Caco-2 (cell line): ENCODE measurements at regions not wholly inside any gene's neighbourhood (a gene's known extent, or its start where the extent isn't known, plus 50 kb on each side); places are given as distances from the start of the nearest gene placed in this dataset.
"Not testable (repeated sequence)": the region's sequence is repeated elsewhere in the genome, so short reads cannot be mapped to it uniquely, and the experiment has no call there.

ENCODE experiments used
- BruUV-seq: library from RNA; stranded (reverse); fragments of 400-500 nt; replicated peaks from 2 replicates; lab custom pipeline; 2021; lab: Mats Ljungman, UMichigan
- CTCF ChIA-PET: fragments of 300-600 bp; sonication (Branson Sonifier 250); formaldehyde crosslinking; loops from one replicate; lab custom pipeline; 2022; ENCODE audit warnings: antibody characterized with exemption; lab: Charles Lee
- POLR2A ChIA-PET: fragments of 300-600 bp; sonication (Branson Sonifier 250); formaldehyde crosslinking; loops from one replicate; lab custom pipeline; 2022; ENCODE audit warnings: antibody characterized with exemption; lab: Charles Lee
- DNase-seq, 2 experiments: peaks; one replicate each; pipeline versions ENCODE4 v3.0.0 to v3.0.0-alpha.2; 2020 to 2022
- H3K27me3 ChIP-seq: replicated peaks from 2 replicates; pipeline ENCODE4 v1.6.0; 2011; ENCODE audit warnings: low read length; ENCODE audit not compliant: control insufficient read depth, insufficient read depth
- H3K36me3 ChIP-seq: 2 replicates; pipeline ENCODE4 v1.5.1; 2011; ENCODE audit warnings: low read length; ENCODE audit not compliant: control insufficient read depth, insufficient read depth
- H3K4me1 ChIP-seq: fragments of 250-450 bp; sonication (Bioruptor Pico); 2 replicates; pipeline ENCODE4 v1.5.1; 2020; ENCODE audit warnings: mild to moderate bottlenecking
- H3K4me3 ChIP-seq: 2 replicates; pipeline ENCODE4 v1.5.1; 2011; ENCODE audit warnings: low read depth, mild to moderate bottlenecking, control low read depth, low read length
- H3K9me3 ChIP-seq: fragments of 250-450 bp; sonication (Bioruptor Pico); 2 replicates; pipeline ENCODE4 v1.5.1; 2020; ENCODE audit warnings: mild to moderate bottlenecking, moderate library complexity
- H3K27ac Mint-ChIP-seq: one replicate; pipeline ENCODE4 v1.8.0; 2022; ENCODE audit warnings: mixed read lengths; ENCODE audit not compliant: unreplicated experiment
- H3K27me3 Mint-ChIP-seq: one replicate; pipeline ENCODE4 v1.8.0; 2022; ENCODE audit warnings: mixed read lengths; ENCODE audit not compliant: insufficient read depth, unreplicated experiment
- H3K36me3 Mint-ChIP-seq: one replicate; pipeline ENCODE4 v1.8.0; 2022; ENCODE audit warnings: mild to moderate bottlenecking, mixed read lengths; ENCODE audit not compliant: insufficient read depth, unreplicated experiment
- H3K4me1 Mint-ChIP-seq: one replicate; pipeline ENCODE4 v1.8.0; 2022; ENCODE audit warnings: low read depth, mixed read lengths; ENCODE audit not compliant: unreplicated experiment
- H3K4me3 Mint-ChIP-seq: one replicate; pipeline ENCODE4 v1.8.0; 2022; ENCODE audit warnings: mild to moderate bottlenecking, moderate library complexity, mixed read lengths; ENCODE audit not compliant: unreplicated experiment
- H3K9me3 Mint-ChIP-seq: one replicate; pipeline ENCODE4 v1.8.0; 2022; ENCODE audit warnings: mixed read lengths; ENCODE audit not compliant: unreplicated experiment
- intact Hi-C: fragments of 100-400 bp; cut with micrococcal nuclease; formaldehyde crosslinking; loops from one replicate; pipeline ENCODE4 v1.10.0; 2022; ENCODE audit not compliant: unreplicated experiment
- TF ChIP-seq, protein P1 (sequence below), 2 experiments: fragments of 200-600 bp in 1 of 2; IDR thresholded peaks; 1 replicate in 1 of 2; 2 replicates in 1 of 2; pipeline versions ENCODE4 v1.5.1 to v1.8.0; 2011 to 2022; ENCODE audit warnings: antibody characterized with exemption in 1 of 2, control low read depth in 1 of 2, inconsistent platforms in 1 of 2, low read depth in 1 of 2, low read length in 1 of 2, mild to moderate bottlenecking in 1 of 2, moderate library complexity in 1 of 2; ENCODE audit not compliant: insufficient read depth in 1 of 2, severe bottlenecking in 1 of 2, unreplicated experiment in 1 of 2

DNA sequence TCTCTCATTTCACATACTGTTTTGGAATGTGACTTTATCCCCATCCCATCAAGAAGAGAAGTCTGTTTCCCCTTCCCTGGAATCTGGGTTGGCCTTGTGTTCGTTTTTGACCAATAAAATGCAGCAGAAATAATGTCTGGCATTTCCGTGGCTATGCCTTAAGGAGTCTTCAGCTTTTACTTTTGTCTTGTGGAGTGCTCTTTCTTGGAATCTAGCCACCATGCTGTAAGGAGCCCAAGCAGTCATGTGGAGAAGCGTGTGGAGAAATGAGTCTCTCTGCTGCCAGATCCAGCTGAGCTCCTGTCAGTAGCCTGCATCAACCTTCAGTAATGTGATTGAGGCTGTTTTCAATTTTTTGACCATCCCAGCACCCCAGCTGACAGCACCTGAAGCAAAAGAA lies 84.4 kb upstream of the ARMCX2 start:
- POLR2A ChIA-PET: no interaction called here
- Mint-ChIP-seq H3K27ac (no peak overlapping the region), H3K36me3 (no peaks in the 10 kb centered on the region), H3K4me3 (no peak overlapping the region), H3K27me3 (no peaks in the 10 kb centered on the region), H3K9me3 (no peaks in the 10 kb centered on the region), H3K4me1 (no peaks in the 10 kb centered on the region)
- Histone ChIP-seq H3K4me3 (no peak overlapping the region), H3K4me1 (no peaks in the 10 kb centered on the region), H3K9me3 (no peaks in the 10 kb centered on the region), H3K27me3 (no peaks in the 10 kb centered on the region), H3K36me3 (no peaks in the 10 kb centered on the region)
- TF ChIP-seq, protein P1, sequence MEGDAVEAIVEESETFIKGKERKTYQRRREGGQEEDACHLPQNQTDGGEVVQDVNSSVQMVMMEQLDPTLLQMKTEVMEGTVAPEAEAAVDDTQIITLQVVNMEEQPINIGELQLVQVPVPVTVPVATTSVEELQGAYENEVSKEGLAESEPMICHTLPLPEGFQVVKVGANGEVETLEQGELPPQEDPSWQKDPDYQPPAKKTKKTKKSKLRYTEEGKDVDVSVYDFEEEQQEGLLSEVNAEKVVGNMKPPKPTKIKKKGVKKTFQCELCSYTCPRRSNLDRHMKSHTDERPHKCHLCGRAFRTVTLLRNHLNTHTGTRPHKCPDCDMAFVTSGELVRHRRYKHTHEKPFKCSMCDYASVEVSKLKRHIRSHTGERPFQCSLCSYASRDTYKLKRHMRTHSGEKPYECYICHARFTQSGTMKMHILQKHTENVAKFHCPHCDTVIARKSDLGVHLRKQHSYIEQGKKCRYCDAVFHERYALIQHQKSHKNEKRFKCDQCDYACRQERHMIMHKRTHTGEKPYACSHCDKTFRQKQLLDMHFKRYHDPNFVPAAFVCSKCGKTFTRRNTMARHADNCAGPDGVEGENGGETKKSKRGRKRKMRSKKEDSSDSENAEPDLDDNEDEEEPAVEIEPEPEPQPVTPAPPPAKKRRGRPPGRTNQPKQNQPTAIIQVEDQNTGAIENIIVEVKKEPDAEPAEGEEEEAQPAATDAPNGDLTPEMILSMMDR (IDR thresholded peaks at IDR 0.05; ENCODE audit: insufficient read depth in 1 of 2, low read depth in 1 of 2, low read length in 1 of 2, severe bottlenecking in 1 of 2, unreplicated experiment in 1 of 2): no peak
- BruUV-seq: no TSS peak
- CTCF ChIA-PET: no interaction called here
- no peak for DNase-seq
- intact Hi-C loops: no loop called here

DNA sequence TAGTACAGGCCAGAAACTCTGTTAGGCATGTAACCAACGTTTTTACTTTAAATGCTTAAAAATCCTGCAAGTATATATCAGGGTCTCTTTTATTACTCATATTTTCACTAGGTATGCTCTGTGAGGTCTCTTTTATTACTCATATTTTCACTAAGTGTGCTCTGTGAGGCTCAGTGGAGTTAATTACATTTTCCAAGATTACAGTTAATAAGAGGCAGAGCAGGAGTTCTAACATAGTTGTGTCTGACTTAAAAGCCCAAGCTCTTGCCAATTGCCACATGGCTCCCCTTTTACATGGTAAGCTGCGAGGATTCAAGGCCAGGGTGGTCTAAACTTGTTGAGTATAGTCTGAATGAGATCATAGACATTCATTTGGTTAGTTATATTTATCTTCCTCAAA lies 81.0 kb upstream of the ARMCX2 start:
- Histone ChIP-seq H3K4me3 (no peak overlapping the region), H3K36me3 (no peaks in the 10 kb centered on the region), H3K27me3 (no peaks in the 10 kb centered on the region), H3K9me3 (no peaks in the 10 kb centered on the region), H3K4me1 (no peaks in the 10 kb centered on the region)
- TF ChIP-seq, protein P1 (IDR thresholded peaks at IDR 0.05; ENCODE audit: insufficient read depth in 1 of 2, low read depth in 1 of 2, low read length in 1 of 2, severe bottlenecking in 1 of 2, unreplicated experiment in 1 of 2): no peak
- no peak for DNase-seq
- no peaks in the 10 kb centered on the region for H3K36me3 Mint-ChIP-seq
- BruUV-seq: no TSS peak
- no peak overlapping the region for H3K27ac Mint-ChIP-seq
- no peaks in the 10 kb centered on the region for H3K4me1 Mint-ChIP-seq
- ChIA-PET POLR2A (no interaction called here), CTCF (no interaction called here)
- H3K27me3 Mint-ChIP-seq: no peaks in the 10 kb centered on the region
- intact Hi-C loops: no loop called here
- H3K9me3 Mint-ChIP-seq: no peaks in the 10 kb centered on the region
- H3K4me3 Mint-ChIP-seq: no peak overlapping the region

DNA sequence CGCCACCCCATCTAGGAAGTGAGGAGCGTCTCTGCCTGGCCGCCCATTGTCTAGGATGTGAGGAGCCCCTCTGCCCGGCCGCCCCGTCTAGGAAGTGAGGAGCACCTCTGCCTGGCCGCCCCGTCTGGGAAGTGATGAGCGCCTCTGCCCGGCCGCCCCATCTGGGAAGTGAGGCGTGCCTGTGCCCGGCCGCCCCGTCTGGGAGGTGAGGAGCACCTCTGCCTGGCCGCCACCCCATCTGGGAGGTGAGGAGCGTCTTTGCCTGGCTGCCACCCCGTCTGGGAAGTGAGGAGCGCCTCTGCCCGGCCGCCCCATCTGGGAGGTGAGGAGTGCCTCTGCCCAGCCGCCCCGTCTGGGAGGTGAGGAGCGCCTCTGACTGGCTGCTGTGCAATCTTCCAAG lies 79.2 kb upstream of the ARMCX2 start:
- POLR2A ChIA-PET, H3K4me1 ChIP-seq, H3K9me3 Mint-ChIP-seq, H3K9me3 ChIP-seq, H3K4me1 Mint-ChIP-seq, CTCF ChIA-PET, H3K36me3 Mint-ChIP-seq, H3K27me3 Mint-ChIP-seq, H3K27ac Mint-ChIP-seq, BruUV-seq, H3K36me3 ChIP-seq, H3K4me3 Mint-ChIP-seq, H3K27me3 ChIP-seq, H3K4me3 ChIP-seq, intact Hi-C loops, DNase-seq: not testable (repeated sequence)

DNA sequence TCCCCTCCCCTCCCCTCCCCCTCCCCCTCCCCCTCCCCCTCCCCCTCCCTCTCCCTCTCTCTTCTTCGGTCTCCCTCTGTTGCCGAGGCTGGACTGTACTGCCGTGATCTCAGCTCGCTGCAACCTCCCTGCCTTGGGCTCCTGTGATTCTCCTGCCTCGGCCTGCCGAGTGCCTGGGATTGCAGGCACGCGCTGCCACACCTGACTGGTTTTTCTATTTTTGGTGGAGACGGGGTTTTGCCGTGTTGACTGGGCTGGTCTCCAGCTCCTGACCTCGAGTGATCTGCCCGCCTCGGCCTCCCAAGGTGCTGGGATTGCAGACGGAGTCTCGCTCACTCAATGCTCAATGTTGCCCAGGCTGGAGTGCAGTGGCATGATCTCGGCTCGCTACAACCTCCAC lies 78.8 kb upstream of the ARMCX2 start:
- H3K36me3 Mint-ChIP-seq, H3K27me3 ChIP-seq, H3K27me3 Mint-ChIP-seq, DNase-seq, H3K9me3 Mint-ChIP-seq, H3K4me1 Mint-ChIP-seq, CTCF ChIA-PET, H3K27ac Mint-ChIP-seq, H3K36me3 ChIP-seq, POLR2A ChIA-PET, H3K4me3 ChIP-seq, H3K4me3 Mint-ChIP-seq, intact Hi-C loops, BruUV-seq, H3K4me1 ChIP-seq, H3K9me3 ChIP-seq: not testable (repeated sequence)
